Limb (tissue), 2 donors: ENCODE measurements at regions not wholly inside any gene's neighbourhood (a gene's known extent, or its start where the extent isn't known, plus 50 kb on each side); places are given as distances from the start of the nearest gene placed in this dataset.

Experiments used
- DNase-seq, 2 donors: peaks; one replicate each; pipeline ENCODE4 v3.0.0-alpha.2; 2016; ENCODE audit errors: extremely low spot score in 2 of 2

DNA sequence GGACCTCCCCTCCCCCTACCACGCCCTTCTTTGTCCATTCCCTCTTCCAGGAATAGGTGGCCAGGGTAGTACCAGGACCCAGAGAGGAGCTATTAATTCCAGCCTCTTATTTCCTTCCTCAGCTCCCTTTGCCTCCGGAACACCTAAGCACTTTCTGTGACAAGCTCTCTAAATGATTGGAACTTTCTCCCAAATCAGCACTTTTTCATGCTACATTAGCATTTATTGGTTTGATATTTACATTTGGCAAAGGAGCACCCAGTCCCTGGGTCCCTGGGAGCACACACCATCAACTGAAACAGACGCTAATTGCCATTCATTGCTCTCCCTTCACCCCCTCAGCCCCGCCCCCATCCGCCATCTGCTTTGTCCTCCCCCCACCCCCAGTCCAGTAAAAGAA is 182.0 kb upstream of the BCOR start:
- no peak for DNase-seq

DNA sequence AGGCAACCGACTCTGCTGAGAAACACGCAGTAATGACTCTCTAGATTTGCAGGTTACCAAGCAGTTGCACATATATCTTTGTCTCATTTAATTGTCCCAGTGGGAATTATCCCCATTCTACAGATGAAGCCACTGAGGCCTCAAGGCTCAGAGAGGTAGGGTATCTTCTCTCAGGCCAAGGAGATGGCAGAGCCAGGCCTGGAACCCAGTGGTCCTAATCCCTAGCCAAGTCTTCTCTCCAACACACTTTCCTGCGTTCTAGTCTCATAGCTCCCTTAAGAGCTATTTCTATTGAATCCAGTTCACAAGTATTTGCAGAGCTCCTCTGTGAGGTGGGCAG is 181.3 kb upstream of the BCOR start:
- no peak for DNase-seq

DNA sequence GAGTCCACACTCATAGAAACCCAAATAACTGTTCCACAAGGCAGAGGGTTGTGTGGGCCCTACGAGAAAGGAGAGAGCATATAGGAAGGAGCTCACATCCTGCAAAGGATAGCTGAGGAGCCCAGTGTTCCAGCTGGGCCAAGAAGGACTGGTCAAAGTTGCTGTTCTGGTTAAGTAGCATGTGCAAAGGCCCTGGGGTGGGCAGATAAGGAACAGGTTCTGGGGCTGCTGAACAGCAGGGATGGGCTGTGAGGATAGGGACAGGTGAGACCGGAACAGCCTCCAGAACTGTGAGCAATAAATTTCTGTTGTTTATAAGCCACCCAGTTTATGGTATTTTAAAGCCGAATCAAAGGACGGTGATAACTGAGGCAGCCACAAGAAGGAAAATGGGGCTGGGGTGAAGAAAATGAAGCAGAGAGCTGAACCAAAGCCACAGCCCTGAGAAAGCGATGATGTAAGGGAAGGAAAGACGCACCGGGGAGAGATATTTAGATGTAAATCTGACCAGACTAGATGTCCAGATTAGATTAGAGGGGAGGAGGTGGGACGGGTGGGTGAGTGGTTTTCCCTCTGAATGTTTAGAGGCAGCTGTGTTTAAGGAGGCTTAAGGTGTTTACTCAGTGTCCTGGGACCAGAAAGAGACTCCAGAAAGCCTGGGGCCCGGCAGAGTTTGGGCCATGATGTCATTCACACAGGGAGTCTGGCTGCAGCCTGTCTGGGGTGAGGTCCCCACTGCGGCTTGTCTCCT is 180.8 kb upstream of the BCOR start:
- peak in 1 of 2 donors; percentile 39 for DNase-seq

DNA sequence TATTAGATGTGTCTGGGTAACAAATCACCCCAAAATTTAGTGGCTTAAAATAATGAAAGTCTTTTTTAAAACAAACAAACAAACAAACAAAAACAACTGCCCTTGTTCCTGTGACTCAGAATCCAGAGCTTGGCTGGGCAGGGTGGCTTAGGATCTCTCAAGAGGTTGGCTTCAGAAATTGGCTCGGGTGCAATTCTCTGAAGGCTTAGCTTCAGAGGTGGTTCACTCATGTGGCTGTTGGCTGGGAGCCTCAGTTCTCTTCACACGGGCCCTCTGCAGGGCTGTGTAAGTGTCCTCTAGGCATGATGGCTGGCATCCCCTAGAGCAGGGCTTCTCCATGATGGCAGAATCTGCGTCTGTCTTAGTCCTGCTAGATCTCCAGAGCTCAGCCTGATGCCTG is 179.9 kb upstream of the BCOR start:
- DNase-seq, result no peak

DNA sequence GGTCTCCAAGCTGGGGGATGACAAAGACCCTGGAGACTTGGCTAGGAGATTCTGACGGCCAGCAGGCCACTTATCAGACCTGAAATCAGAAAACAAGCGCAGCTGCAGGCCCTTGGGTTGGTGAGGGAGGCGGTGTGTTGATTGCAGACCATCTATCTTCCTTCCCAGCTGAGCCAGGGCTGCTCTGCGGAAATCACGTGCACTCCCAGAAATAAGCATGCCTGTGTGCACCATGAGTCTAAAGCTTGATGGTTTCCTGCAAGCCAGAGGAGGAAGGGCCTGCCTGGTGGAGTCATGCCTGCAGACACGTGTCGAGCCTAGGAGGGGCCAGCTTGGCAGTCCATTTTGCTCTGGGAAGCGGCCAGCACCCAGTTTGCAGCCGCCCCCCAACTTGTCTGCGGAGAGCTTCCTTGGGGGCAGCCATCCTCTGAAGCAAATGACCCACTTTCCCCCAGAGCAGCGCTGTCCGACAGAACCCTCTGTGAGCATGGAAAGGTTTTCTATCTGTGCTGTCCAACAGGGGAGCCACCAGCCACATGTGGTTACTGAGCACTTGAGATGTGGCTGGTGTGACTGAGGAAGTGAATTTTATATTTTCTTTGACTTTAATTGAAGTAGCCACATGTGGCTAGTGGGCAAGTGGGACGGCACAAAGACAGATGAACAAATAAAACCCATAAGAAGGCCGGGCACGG is 175.7 kb upstream of the BCOR start:
- DNase-seq, result peak in 1 of 2 donors; percentile 56

DNA sequence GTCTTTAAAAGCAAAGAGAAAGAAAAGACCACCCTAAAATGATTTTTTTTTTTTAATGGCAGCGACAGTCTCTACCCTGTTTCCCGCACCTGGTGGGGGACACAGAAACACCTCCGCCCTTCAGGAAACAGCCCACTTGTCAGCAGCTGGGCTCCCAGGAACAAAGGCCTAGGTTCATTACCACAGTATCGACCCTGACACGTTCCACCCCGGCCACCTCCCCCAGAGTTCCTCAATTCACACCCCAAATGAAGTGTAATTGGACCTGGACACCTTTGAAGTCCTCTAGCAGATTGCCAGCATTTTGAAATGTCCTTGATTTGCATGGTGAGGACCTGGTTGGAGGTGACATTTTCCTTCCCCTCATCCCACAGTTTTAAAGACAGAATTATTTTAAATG is 175.0 kb upstream of the BCOR start:
- DNase-seq, result no peak

DNA sequence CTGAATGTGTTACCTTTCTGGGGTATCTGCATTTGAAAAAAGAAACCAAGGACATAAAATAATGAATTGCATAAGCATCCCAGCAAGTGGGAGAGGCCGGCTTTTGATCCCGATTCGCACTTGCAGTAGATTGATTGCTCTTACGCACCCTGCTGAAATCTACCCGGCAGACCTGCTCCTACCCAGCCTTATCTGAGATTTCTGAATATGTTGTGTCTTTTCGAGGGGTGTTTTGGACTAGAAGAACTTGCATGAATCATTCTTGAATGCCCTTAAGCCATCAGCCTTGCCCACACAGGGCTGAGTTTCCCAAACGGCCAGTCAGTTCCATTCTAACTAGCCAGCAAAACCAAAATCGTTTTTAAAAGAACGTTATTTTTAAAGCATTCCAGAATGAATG is 174.4 kb upstream of the BCOR start:
- no peak for DNase-seq

DNA sequence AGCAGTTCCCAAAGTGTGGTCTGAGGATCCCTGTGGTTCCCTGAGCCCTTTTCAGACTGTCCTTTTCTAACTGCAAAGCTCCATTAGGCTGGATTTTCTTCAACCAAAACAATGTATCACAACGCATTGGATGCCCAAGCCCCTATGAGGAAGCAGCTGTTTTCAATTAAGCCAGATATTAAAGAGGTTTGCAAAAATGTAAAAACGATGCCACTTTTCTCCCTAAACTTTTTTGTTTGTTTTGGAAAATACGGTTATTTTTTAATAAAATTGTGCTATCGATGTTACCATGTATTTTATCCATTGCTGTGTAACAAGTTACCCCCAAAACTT is 170.4 kb upstream of the BCOR start:
- DNase-seq, result no peak

DNA sequence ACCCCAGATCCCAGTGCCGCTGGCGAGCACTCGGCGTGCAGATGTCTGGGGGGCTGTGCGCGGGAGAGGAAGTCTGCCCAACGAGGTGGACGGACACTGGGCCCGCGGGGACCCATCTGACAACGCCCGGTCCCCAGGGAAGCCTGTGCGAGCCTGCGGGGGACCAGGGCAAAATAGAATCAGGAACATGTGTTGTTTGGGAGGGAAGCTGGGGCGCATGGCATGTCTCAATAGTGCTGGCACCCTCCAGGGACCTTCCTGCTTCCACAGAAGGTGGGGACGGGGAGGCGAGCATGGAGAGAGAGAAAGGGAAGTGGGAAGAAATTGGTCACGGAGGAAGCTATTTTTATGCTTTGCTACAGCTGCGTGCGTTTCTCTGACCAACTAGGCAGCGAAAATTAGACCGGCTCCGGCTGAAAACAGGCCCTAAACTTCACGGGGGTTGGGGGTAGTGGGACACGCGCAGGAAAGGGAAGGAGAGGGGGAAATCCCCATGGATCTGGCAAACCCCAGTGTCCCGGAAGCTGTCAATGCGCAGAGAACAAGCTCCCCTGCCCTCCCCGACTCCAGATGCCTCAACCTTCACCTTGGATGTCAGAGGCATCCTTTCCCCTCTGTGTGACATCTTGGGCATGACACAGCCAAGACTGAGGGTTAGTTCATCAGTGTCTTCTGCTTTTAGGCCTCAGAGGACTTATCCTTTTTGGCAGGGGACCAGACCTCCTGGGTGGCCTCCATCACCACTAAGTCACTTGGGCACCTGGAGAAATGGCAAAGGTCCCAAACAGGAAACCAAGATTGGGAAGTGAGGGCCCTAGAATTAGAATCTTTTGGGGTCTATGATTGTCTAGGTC is 169.8 kb upstream of the BCOR start:
- no peak for DNase-seq

DNA sequence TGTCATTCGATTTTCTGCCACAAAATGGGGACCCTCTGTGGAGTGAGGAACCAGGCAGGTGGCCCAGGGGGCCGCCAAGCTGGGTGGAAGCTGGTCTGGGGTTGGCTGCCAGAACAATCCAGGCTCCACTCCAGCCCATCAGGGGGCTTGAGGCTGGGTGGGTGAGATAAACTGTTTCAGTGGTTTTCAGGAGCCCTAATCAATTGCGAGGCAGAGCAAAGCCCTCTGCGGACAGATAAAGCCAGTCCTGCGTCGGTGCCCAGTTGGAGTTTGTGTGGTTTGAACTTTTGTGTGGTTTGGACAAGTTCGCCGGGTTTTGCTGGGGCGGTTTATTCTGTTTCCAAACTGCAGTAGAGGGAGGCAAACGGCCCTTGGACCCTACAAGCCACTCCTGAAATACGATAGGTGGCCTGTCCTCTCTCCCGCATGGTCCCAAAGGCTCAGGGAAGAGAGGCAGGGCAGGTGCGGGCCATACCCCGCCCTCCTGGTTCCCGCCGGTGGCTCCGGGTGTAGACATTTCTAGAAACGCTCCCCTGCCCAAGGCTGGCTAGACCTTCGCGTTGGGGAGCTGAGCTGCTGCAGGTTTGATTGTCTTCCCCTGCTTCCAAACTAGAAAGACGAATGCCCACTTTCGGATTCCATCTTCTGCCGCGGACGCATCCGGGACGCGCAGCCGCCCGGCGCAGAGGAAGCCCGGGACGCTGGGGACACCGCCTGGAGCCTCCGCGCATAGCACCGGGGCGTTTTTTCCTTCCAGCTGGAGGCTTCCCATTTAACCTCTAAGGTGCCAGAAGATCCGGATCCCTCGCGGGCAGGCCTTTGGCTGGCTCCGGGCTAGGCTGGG is 169.0 kb upstream of the BCOR start:
- DNase-seq, result peak; percentile 73 to 82

DNA sequence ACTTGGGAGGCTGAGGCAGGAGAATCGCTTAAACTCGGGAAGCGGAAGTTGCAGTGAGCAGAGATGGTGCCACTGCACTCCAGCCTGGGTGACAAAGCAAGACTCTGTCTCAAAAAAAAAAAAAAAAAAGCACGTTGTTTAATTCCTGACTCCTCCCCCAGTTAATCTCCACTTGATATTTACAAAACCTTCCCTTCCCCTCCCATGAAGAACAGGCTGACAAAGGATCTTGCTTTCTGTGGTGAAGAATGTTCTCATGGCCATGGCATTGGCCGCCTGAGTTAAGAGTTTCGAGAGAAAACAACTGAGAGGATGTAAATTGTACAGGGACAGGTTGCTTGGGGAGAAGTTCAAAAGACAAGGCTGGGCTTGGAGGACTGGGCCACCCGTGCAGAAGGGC is 168.2 kb upstream of the BCOR start:
- no peak for DNase-seq

DNA sequence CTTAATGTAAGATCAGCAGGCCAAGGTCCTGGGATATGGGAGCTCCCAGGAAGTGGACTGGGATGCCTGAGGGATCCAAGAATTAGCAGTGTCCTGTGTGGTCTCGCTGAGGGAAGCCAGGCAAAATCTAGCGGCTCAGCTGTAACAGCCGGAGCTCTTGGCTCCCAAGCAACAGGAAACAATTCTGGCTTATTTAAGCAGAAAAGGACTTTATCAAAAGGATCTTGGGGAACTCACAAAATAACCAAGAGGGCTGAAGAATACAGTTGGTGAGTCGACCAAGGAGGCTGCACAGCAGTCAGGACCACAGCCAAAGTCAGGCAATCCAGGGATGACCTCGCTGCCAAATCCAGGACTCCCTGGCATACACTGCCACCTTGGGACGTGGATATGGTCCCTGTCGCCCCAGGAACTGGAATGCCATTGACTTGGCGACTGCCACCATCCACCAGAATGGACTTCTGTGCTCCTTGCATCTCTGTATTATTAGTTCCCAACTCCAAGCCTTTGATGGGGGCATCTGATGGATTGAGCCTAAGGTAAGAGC is 165.3 kb upstream of the BCOR start:
- no peak for DNase-seq

DNA sequence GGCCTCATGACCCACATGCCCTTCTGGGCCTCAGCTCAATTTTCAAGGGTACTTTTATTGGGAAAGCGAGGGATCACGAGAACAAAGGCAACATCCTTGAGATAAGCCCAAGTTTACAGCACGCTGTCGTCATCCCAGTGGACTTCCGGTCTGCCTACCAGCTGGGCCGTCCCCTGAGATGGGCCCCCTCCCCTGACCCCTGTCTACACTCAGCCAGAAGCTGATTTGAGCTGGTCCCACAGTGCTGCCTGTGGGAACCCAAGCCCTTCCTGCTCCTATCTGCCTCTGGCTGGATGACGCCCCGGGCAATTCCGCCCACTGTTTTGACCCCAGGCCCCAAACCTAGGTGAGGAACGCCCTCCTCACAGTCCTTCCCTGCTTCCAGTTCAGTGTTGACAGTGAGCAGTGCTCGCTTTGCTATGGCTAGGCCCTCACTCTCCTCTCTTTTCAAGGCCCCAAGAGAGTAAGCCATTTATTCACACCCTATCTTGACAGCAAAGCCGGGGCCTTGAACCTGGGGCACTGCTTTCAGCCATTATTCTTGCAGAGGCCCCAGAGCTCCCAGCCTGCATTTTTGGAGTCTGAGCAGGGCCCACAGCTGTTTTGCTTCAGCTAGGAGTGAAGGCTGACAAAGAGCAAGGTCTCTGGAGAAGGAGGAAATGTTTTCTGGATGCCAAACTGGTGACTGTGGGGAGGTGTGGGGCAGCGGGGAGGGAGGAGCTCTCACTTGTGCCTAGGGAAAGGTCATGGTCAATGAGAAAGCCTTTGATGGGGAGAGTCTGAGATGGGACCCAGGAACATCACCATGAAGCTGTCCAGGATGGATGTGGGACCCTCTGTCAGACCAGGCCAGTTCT is 164.6 kb upstream of the BCOR start:
- DNase-seq, result no peak

DNA sequence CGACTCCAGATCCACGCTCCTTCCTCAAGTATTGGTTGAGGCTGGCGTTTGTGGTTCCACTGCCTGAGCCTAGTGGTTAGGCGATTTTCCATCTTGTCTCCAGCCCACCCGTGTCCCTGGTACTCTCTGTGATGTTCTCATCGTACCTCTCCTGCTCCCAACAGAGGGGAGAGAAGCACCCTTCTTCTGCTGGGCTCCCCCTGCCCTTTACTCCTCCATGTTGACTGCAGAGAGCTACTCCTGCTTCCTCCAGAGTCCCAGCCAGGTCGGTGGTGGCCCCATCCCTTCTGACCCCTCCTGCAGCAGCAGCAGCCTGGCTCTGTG is 164.0 kb upstream of the BCOR start:
- no peak for DNase-seq

DNA sequence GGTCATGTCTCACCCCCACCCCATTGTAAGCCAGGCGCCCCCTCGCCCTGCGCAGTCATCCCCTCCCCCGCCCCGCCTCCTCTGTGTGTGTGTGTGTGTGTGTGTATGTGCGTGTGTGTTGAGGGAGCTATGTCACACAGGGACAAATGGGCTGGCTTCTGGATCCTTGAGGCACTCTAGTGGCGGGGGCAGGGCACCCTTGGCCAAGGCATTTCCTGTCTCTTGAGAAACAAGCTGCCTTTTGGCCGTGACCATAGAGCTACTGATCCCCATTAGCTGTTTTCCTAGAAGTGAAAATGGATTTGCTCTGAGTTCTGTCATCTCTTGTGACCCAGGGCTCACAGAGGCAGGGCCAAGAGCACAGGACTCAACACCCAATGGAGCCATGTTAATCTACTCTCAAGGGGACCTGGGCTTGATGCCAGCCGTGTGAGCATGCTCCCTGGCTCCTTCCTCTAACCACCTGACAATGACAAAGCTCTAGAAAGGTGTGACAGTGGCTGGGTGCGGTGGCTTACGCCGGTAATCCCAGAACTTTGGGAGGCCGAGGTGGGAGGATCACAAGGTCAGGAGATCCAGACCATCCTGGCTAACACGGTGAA is 162.5 kb upstream of the BCOR start:
- no peak for DNase-seq

DNA sequence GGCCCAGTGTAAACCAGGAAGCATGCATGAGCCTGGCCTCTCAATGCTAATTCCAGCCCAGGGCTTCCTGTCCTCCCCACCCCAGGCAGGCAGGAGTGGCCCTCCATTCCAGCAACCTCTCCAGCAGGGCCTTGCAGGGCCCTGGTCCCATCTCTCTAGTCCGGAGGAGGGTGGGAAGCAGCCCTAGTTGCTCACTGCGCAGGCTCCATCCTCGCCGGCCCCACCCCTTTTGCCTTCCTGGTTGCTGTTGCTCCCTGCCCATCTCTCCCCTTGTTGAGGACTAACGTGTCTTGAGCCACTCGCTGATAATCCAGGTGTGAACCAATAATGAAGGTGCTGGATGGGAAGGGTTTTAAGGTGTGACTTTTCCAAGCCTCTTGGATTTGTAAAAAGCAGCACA is 161.2 kb upstream of the BCOR start:
- DNase-seq, result no peak

DNA sequence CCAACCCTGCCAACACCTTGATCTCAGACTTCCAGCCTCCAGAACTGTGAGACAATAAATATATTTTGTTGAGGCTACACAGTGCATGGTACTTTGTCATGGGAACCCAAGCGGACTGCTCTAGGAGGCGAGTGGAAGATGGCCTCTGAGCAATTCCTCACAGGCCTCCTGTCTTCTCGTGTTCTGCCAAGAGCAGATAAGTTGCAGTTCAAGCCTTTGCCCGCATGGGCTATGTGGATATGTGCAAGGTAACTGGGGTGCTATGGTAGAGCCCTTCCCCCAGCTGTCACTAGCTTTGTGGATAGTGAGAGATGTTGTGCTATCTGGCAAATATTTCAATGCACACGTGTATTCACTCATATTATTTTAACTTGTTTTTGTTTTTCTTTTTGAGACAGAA is 156.0 kb upstream of the BCOR start:
- DNase-seq, result no peak

DNA sequence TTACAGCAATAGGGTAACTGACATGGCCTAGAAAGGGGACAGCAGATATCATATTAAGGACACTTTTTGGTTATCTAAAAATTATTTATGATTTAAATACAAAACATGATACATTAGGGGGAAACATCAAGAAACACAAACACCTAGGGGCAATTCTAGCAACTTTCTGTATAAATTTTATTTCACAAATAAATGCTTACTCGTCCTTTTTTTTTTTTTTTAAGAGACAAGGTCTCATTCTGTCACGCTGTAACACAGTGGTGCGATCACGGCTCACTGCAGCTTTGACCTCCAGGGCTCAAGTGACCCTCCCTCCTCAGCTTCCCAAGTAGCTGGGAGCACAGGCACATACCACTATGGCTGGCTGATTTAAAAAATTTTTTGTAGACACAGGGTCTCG is 151.8 kb upstream of the BCOR start:
- DNase-seq, result no peak

DNA sequence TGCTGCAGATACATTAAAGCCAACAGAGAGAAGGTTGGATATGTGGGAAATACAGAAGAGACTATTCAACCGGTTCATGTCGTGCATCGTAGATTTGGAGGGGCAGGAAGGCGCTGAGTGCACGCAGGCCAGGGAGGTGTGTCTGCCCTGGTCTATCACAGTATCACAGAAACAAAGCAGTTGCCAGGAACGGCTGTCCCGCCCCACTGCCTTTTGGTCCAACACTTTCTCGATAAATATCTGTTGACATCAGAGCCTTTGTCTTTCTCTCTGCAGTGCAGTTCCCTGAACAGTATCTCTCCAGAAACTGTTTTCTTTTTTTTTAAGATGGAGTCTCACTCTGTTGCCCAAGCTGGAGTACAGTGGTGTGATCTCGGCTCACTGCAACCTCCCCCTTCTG is 151.1 kb upstream of the BCOR start:
- no peak for DNase-seq
